Fibroblast of mammary gland (primary cell): ENCODE measurements at regions not wholly inside any gene's neighbourhood (a gene's known extent, or its start where the extent isn't known, plus 50 kb on each side); places are given as distances from the start of the nearest gene placed in this dataset.

Experiments used
- DNase-seq: peaks from one replicate; pipeline ENCODE4 v3.0.0-alpha.2; 2010; ENCODE audit warnings: low read depth
- H3K4me3 ChIP-seq: 2 replicates; pipeline ENCODE4 v1.5.1; 2011; ENCODE audit warnings: low read depth, mild to moderate bottlenecking, low read length, moderate library complexity; ENCODE audit not compliant: control insufficient read depth
- CTCF ChIP-seq: conservative IDR thresholded peaks from 2 replicates; pipeline ENCODE4 v1.5.1; 2011; ENCODE audit warnings: low read depth, low read length, inconsistent platforms; ENCODE audit not compliant: control insufficient read depth, insufficient read depth

DNA sequence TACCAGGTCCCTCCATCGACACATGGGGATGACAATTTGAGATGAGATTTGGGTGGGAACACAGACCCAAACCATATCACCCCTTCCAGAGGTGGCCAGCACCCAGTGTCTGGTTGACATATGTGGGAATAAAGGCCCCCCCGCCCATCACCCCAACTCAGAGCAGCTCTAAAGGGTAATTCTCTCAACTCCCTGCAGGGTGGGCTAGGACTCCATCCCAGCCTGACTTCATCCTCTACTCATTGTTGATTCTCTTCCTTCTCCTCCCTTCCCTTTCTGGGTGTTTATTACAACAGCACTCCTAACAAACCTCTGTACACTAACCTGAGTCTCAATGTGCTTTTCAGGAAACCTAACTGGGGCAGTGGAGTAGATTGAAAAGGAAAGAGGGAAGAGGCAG is 339.9 kb downstream of the ACTL7B start:
- H3K4me3 ChIP-seq = no peak overlapping the region
- no peak for TF ChIP-seq CTCF
- no peak for DNase-seq

GRCh38 chr9:108512426-108513173 is 343.2 kb downstream of the ACTL7B start:
- DNase-seq = peak; percentile 33
- no peak overlapping the region for H3K4me3 ChIP-seq
- no peak for TF ChIP-seq CTCF

- H3K4me3 ChIP-seq = no peak overlapping the region
- no peak for TF ChIP-seq CTCF
- DNase-seq = peak; percentile 98
These were observed 344.5 kb downstream of the ACTL7B start for GRCh38 chr9:108511307-108511706.

- TF ChIP-seq CTCF = no peak
- DNase-seq = no peak
- no peak overlapping the region for H3K4me3 ChIP-seq
These were observed 358.9 kb downstream of the ACTL7B start for GRCh38 chr9:108496846-108497245.

DNA sequence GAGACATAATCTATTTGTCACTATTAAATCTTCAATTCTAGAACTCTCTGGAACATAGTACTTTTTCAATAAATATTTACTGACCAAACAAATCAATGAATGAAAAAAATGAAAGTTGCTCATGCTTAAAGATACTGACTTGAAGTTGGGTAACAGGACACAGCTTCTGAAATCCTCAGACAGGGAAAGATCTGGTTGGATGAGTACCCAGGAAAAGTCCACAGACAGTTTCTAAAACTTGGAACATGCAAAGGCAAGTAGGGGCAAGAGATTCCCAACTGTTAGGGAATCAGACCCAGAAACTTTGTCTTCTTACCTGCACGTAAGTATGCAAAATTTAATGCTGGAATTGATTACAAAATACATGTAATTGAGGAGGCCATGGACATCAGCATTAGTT is 366.2 kb downstream of the ACTL7B start:
- TF ChIP-seq CTCF = no peak
- H3K4me3 ChIP-seq = no peak overlapping the region
- DNase-seq = no peak

- no peak overlapping the region for H3K4me3 ChIP-seq
- no peak for TF ChIP-seq CTCF
- DNase-seq = peak; percentile 55
These were observed 369.0 kb downstream of the ACTL7B start for GRCh38 chr9:108486831-108487230.
